Left ventricle myocardium inferior (tissue), 1 donor: ENCODE measurements at regions not wholly inside any gene's neighbourhood (a gene's known extent, or its start where the extent isn't known, plus 50 kb on each side); places are given as distances from the start of the nearest gene placed in this dataset.
"Not testable (repeated sequence)": the region's sequence is repeated elsewhere in the genome, so short reads cannot be mapped to it uniquely, and the experiment has no call there.

Experiments used
- DNase-seq: peaks from one replicate; pipeline ENCODE4 v3.0.0-alpha.2; 2020
- H3K27ac ChIP-seq: fragments of 200-600 bp; replicated peaks from 2 replicates; pipeline ENCODE4 v1.8.0; 2021
- H3K27me3 ChIP-seq: fragments of 200-600 bp; 2 replicates; pipeline ENCODE4 v1.8.0; 2021; ENCODE audit warnings: low read depth
- H3K36me3 ChIP-seq: fragments of 200-600 bp; 2 replicates; pipeline ENCODE4 v1.8.0; 2021
- H3K4me1 ChIP-seq: fragments of 200-600 bp; 2 replicates; pipeline ENCODE4 v1.8.0; 2021
- H3K4me3 ChIP-seq: fragments of 200-600 bp; 2 replicates; pipeline ENCODE4 v1.8.0; 2021; ENCODE audit warnings: mild to moderate bottlenecking, moderate library complexity
- H3K9me3 ChIP-seq: fragments of 200-600 bp; replicated peaks from 2 replicates; pipeline ENCODE4 v1.8.0; 2021
- CTCF ChIP-seq: fragments of 200-600 bp; IDR thresholded peaks from 2 replicates; pipeline ENCODE4 v1.8.0; 2021; ENCODE audit warnings: antibody characterized with exemption, mild to moderate bottlenecking, borderline replicate concordance
- intact Hi-C: fragments of 100-400 bp; cut with micrococcal nuclease; formaldehyde crosslinking; loops from one replicate; pipeline ENCODE4 v1.11.0; 2022
- donor health status: DM: no; HTN: yes; CAD: no; lungs with severe emphysema.

- TF ChIP-seq CTCF: no peak
- Histone ChIP-seq H3K9me3 (peaks cover 12% of the 10 kb centered on the region), H3K36me3 (no peaks in the 10 kb centered on the region), H3K27me3 (no peaks in the 10 kb centered on the region), H3K4me1 (peaks cover 6% of the 10 kb centered on the region), H3K4me3 (no peak overlapping the region), H3K27ac (no peak overlapping the region)
- DNase-seq: no peak
- intact Hi-C loops: no loop called here
Measured at GRCh38 chr5:74441616-74442015, 198.9 kb downstream of the ENC1 start.

- intact Hi-C loops: no loop called here
- no peak for TF ChIP-seq CTCF
- H3K4me1 ChIP-seq: no peaks in the 10 kb centered on the region
Measured at GRCh38 chr5:74440341-74440740, 200.2 kb downstream of the ENC1 start.

GRCh38 chr5:74437870-74438269 is 202.7 kb downstream of the ENC1 start:
- peaks cover 23% of the 10 kb centered on the region for H3K4me1 ChIP-seq
- DNase-seq, H3K27me3 ChIP-seq, H3K36me3 ChIP-seq, H3K4me3 ChIP-seq, intact Hi-C loops, H3K27ac ChIP-seq: not testable (repeated sequence)
- peaks cover 13% of the 10 kb centered on the region for H3K9me3 ChIP-seq

More at GRCh38 chr5:74440341-74440740, 200.2 kb downstream of the ENC1 start:
- no peak overlapping the region for H3K27ac ChIP-seq
- no peak for DNase-seq
- no peaks in the 10 kb centered on the region for H3K36me3 ChIP-seq
- peaks cover 13% of the 10 kb centered on the region for H3K9me3 ChIP-seq
- no peak overlapping the region for H3K4me3 ChIP-seq
- H3K27me3 ChIP-seq: no peaks in the 10 kb centered on the region

- intact Hi-C loops: no loop called here
Measured at GRCh38 chr5:74433896-74434829, 206.4 kb downstream of the ENC1 start.

GRCh38 chr5:74433255-74433895 is 207.2 kb downstream of the ENC1 start:
- no peak for DNase-seq
- Histone ChIP-seq H3K9me3 (peaks cover 13% of the 10 kb centered on the region), H3K36me3 (no peaks in the 10 kb centered on the region), H3K27me3 (no peaks in the 10 kb centered on the region), H3K27ac (peak overlapping the region; percentile 75), H3K4me1 (peaks cover 26% of the 10 kb centered on the region), H3K4me3 (peak overlapping the region; percentile 37)
- intact Hi-C loops: no loop called here
- no peak for TF ChIP-seq CTCF

More at GRCh38 chr5:74433896-74434829, 206.4 kb downstream of the ENC1 start:
- peaks cover 26% of the 10 kb centered on the region for H3K4me1 ChIP-seq
- peak overlapping the region; percentile 37 for H3K4me3 ChIP-seq
- DNase-seq: no peak
- no peaks in the 10 kb centered on the region for H3K27me3 ChIP-seq
- peaks cover 13% of the 10 kb centered on the region for H3K9me3 ChIP-seq
- H3K36me3 ChIP-seq: no peaks in the 10 kb centered on the region
- H3K27ac ChIP-seq: peak overlapping the region; percentile 75
- TF ChIP-seq CTCF: no peak

- peaks cover 26% of the 10 kb centered on the region for H3K4me1 ChIP-seq
- H3K9me3 ChIP-seq: peaks cover 10% of the 10 kb centered on the region
- H3K27me3 ChIP-seq: no peaks in the 10 kb centered on the region
- no peak for DNase-seq
- H3K4me3 ChIP-seq: no peak overlapping the region
- H3K36me3 ChIP-seq: no peaks in the 10 kb centered on the region
- TF ChIP-seq CTCF: no peak
- H3K27ac ChIP-seq: peak overlapping the region; percentile 75
- intact Hi-C loops: no loop called here
Measured at GRCh38 chr5:74432721-74433120, 207.8 kb downstream of the ENC1 start.
